Neural progenitor cell (in vitro differentiated cells): ENCODE measurements at regions not wholly inside any gene's neighbourhood (a gene's known extent, or its start where the extent isn't known, plus 50 kb on each side); places are given as distances from the start of the nearest gene placed in this dataset.

Experiments used
- EZH2 ChIP-seq: fragments of 200-600 bp; sonication (generic); IDR thresholded peaks from 2 replicates; pipeline ENCODE4 v1.6.1; 2017; ENCODE audit warnings: antibody characterized with exemption, mild to moderate bottlenecking, moderate library complexity
- TF ChIP-seq, protein P1 (sequence below): fragments of 200-600 bp; sonication (generic); IDR thresholded peaks from 2 replicates; pipeline ENCODE4 v1.5.1; 2017; ENCODE audit warnings: antibody characterized with exemption, mild to moderate bottlenecking

DNA sequence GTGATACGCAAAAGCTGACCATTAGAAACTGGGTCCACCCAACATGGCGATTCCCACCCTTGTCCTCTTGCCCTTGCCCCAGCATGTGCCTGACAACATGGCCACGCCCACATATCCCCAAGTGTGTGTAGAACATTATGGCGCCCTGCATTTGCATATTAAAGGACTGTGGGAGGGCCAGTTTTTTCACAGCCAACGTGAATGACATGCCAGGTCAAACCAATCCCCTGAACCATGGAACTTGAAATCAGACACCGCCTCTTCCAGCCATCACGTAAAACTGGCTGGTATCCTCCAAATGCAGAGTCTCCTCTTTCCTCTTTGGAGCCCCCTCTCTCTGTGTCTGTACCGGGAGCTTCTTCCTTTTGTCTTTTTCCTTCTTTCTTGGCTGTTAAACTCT lies 156.7 kb upstream of the EPHA6 start:
- TF ChIP-seq, protein P1, sequence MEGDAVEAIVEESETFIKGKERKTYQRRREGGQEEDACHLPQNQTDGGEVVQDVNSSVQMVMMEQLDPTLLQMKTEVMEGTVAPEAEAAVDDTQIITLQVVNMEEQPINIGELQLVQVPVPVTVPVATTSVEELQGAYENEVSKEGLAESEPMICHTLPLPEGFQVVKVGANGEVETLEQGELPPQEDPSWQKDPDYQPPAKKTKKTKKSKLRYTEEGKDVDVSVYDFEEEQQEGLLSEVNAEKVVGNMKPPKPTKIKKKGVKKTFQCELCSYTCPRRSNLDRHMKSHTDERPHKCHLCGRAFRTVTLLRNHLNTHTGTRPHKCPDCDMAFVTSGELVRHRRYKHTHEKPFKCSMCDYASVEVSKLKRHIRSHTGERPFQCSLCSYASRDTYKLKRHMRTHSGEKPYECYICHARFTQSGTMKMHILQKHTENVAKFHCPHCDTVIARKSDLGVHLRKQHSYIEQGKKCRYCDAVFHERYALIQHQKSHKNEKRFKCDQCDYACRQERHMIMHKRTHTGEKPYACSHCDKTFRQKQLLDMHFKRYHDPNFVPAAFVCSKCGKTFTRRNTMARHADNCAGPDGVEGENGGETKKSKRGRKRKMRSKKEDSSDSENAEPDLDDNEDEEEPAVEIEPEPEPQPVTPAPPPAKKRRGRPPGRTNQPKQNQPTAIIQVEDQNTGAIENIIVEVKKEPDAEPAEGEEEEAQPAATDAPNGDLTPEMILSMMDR = no peak
- TF ChIP-seq EZH2 = no peak
